GM23338 (cell line): ENCODE measurements at regions not wholly inside any gene's neighbourhood (a gene's known extent, or its start where the extent isn't known, plus 50 kb on each side); places are given as distances from the start of the nearest gene placed in this dataset.

Experiments used
- ATAC-seq: fragments of 200-7000 bp; cut with Tn5 transposase; 3 replicates; pipeline ENCODE4 v1.9.1; 2020
- DNase-seq: peaks from one replicate; pipeline ENCODE4 v3.0.0-alpha.2; 2015; ENCODE audit warnings: low spot score
- H2AFZ ChIP-seq: fragments of 200-600 bp; sonication (generic); 2 replicates; pipeline ENCODE4 v1.8.0; 2016; ENCODE audit warnings: antibody characterized with exemption, mild to moderate bottlenecking, moderate library complexity
- H3F3A ChIP-seq: fragments of 200-600 bp; sonication (generic); replicated peaks from 2 replicates; pipeline ENCODE4 v1.8.0; 2017; ENCODE audit warnings: antibody characterized with exemption, mixed run types, low read depth
- H3K27ac ChIP-seq: fragments of 200-600 bp; sonication (generic); 2 replicates; pipeline ENCODE4 v1.6.1; 2016; ENCODE audit warnings: low read depth
- H3K27me3 ChIP-seq: fragments of 200-600 bp; sonication (generic); 2 replicates; pipeline ENCODE4 v1.8.0; 2016; ENCODE audit warnings: mild to moderate bottlenecking, mixed run types, moderate library complexity; ENCODE audit not compliant: insufficient read depth
- H3K36me3 ChIP-seq: fragments of 200-600 bp; sonication (generic); 2 replicates; pipeline ENCODE4 v1.8.0; 2016; ENCODE audit warnings: mild to moderate bottlenecking; ENCODE audit not compliant: insufficient read depth
- H3K4me1 ChIP-seq: fragments of 200-600 bp; sonication (generic); 2 replicates; pipeline ENCODE4 v1.8.0; 2016; ENCODE audit warnings: mild to moderate bottlenecking, moderate library complexity; ENCODE audit not compliant: insufficient read depth
- H3K4me2 ChIP-seq: fragments of 200-600 bp; sonication (generic); 2 replicates; pipeline ENCODE4 v1.7.1; 2017; ENCODE audit warnings: mixed run types
- H3K4me3 ChIP-seq: fragments of 200-600 bp; sonication (generic); 2 replicates; pipeline ENCODE4 v1.6.1; 2016; ENCODE audit warnings: mixed run types
- H3K79me2 ChIP-seq: fragments of 200-600 bp; sonication (generic); replicated peaks from 2 replicates; pipeline ENCODE4 v1.8.0; 2017; ENCODE audit warnings: mild to moderate bottlenecking; ENCODE audit not compliant: insufficient read depth
- H3K9me2 ChIP-seq: fragments of 200-600 bp; sonication (generic); 2 replicates; pipeline ENCODE4 v1.8.0; 2017; ENCODE audit not compliant: insufficient read depth
- H4K20me1 ChIP-seq: fragments of 200-600 bp; sonication (generic); replicated peaks from 2 replicates; pipeline ENCODE4 v1.8.0; 2017; ENCODE audit warnings: mild to moderate bottlenecking; ENCODE audit not compliant: insufficient read depth
- H3K27ac Mint-ChIP-seq: 2 replicates; pipeline ENCODE4 v1.8.0; 2020; ENCODE audit warnings: inconsistent platforms, mild to moderate bottlenecking, moderate library complexity, mixed read lengths
- H3K27me3 Mint-ChIP-seq: 3 replicates; pipeline ENCODE4 v1.8.0; 2022; ENCODE audit warnings: low read depth, mild to moderate bottlenecking, moderate library complexity, mixed read lengths, inconsistent platforms; ENCODE audit not compliant: insufficient read depth, poor library complexity
- H3K36me3 Mint-ChIP-seq: 3 replicates; pipeline ENCODE4 v1.8.0; 2021; ENCODE audit warnings: low read depth, mild to moderate bottlenecking, inconsistent platforms, moderate library complexity, mixed read lengths
- H3K4me1 Mint-ChIP-seq: 3 replicates; pipeline ENCODE4 v1.8.0; 2020; ENCODE audit warnings: mild to moderate bottlenecking, inconsistent platforms, mixed read lengths
- H3K4me3 Mint-ChIP-seq: 3 replicates; pipeline ENCODE4 v1.8.0; 2021; ENCODE audit warnings: moderate library complexity, mild to moderate bottlenecking, inconsistent platforms, mixed read lengths
- H3K9me3 Mint-ChIP-seq: 3 replicates; pipeline ENCODE4 v1.8.0; 2020; ENCODE audit warnings: moderate library complexity, mild to moderate bottlenecking, inconsistent platforms, mixed read lengths
- EZH2 ChIP-seq: fragments of 200-600 bp; sonication (generic); IDR thresholded peaks from one replicate; pipeline ENCODE4 v1.8.0; 2017; ENCODE audit warnings: antibody characterized with exemption, mild to moderate bottlenecking, low read depth; ENCODE audit not compliant: unreplicated experiment
- EZH2phosphoT487 ChIP-seq: fragments of 200-600 bp; sonication (generic); IDR thresholded peaks from one replicate; pipeline ENCODE4 v1.8.1; 2018; ENCODE audit warnings: antibody characterized with exemption; ENCODE audit not compliant: unreplicated experiment
- JUNB ChIP-seq: IDR thresholded peaks from one replicate; pipeline ENCODE4 v1.6.1; 2016; ENCODE audit warnings: antibody characterized with exemption; ENCODE audit not compliant: unreplicated experiment
- STAT1 ChIP-seq: IDR thresholded peaks from one replicate; pipeline ENCODE4 v1.6.1; 2016; ENCODE audit warnings: antibody characterized with exemption; ENCODE audit not compliant: unreplicated experiment
- TF ChIP-seq, protein P1 (sequence below): fragments of 250-450 bp; sonication (Bioruptor Pico); IDR thresholded peaks from 2 replicates; pipeline ENCODE4 v1.5.0; 2020; ENCODE audit warnings: mild to moderate bottlenecking, moderate library complexity
- TF ChIP-seq, protein P2 (sequence below), 2 experiments: fragments of 200-600 bp in 1 of 2; sonication (generic) in 1 of 2; conservative IDR thresholded peaks; 2 replicates each; pipeline versions ENCODE4 v1.5.1 to v1.6.1; 2016 to 2017; ENCODE audit warnings: antibody characterized with exemption in 2 of 2, low read depth in 2 of 2, mild to moderate bottlenecking in 2 of 2, moderate library complexity in 1 of 2

DNA sequence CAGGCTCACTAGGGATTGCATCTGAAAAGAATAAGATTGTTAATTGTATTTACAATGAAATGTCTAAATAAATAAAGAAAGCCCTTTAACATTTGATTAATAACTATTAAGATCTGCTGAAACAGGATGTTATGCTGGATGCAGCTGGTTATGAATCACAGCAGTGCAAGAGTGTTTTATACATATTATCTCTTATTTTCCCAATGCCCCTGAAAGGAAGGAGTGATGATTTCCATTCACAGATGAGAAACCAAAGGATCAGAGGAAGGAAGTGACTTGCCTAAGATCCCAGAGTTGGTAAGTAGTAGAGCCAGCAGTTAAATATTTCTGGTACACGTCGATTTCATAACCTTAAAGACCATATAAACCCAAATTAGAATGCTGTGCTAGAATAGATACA, 76.3 kb upstream of the ARHGAP36 start (continued):
- TF ChIP-seq, protein P1, sequence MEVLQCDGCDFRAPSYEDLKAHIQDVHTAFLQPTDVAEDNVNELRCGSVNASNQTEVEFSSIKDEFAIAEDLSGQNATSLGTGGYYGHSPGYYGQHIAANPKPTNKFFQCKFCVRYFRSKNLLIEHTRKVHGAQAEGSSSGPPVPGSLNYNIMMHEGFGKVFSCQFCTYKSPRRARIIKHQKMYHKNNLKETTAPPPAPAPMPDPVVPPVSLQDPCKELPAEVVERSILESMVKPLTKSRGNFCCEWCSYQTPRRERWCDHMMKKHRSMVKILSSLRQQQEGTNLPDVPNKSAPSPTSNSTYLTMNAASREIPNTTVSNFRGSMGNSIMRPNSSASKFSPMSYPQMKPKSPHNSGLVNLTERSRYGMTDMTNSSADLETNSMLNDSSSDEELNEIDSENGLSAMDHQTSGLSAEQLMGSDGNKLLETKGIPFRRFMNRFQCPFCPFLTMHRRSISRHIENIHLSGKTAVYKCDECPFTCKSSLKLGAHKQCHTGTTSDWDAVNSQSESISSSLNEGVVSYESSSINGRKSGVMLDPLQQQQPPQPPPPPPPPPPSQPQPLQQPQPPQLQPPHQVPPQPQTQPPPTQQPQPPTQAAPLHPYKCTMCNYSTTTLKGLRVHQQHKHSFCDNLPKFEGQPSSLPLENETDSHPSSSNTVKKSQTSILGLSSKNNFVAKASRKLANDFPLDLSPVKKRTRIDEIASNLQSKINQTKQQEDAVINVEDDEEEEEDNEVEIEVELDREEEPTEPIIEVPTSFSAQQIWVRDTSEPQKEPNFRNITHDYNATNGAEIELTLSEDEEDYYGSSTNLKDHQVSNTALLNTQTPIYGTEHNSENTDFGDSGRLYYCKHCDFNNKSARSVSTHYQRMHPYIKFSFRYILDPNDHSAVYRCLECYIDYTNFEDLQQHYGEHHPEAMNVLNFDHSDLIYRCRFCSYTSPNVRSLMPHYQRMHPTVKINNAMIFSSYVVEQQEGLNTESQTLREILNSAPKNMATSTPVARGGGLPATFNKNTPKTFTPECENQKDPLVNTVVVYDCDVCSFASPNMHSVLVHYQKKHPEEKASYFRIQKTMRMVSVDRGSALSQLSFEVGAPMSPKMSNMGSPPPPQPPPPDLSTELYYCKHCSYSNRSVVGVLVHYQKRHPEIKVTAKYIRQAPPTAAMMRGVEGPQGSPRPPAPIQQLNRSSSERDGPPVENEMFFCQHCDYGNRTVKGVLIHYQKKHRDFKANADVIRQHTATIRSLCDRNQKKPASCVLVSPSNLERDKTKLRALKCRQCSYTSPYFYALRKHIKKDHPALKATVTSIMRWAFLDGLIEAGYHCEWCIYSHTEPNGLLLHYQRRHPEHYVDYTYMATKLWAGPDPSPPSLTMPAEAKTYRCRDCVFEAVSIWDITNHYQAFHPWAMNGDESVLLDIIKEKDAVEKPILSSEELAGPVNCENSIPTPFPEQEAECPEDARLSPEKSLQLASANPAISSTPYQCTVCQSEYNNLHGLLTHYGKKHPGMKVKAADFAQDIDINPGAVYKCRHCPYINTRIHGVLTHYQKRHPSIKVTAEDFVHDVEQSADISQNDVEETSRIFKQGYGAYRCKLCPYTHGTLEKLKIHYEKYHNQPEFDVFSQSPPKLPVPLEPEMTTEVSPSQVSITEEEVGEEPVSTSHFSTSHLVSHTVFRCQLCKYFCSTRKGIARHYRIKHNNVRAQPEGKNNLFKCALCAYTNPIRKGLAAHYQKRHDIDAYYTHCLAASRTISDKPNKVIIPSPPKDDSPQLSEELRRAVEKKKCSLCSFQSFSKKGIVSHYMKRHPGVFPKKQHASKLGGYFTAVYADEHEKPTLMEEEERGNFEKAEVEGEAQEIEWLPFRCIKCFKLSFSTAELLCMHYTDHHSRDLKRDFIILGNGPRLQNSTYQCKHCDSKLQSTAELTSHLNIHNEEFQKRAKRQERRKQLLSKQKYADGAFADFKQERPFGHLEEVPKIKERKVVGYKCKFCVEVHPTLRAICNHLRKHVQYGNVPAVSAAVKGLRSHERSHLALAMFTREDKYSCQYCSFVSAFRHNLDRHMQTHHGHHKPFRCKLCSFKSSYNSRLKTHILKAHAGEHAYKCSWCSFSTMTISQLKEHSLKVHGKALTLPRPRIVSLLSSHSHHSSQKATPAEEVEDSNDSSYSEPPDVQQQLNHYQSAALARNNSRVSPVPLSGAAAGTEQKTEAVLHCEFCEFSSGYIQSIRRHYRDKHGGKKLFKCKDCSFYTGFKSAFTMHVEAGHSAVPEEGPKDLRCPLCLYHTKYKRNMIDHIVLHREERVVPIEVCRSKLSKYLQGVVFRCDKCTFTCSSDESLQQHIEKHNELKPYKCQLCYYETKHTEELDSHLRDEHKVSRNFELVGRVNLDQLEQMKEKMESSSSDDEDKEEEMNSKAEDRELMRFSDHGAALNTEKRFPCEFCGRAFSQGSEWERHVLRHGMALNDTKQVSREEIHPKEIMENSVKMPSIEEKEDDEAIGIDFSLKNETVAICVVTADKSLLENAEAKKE = no peak
- TF ChIP-seq EZH2phosphoT487 (no peak), JUNB (no peak)

DNA sequence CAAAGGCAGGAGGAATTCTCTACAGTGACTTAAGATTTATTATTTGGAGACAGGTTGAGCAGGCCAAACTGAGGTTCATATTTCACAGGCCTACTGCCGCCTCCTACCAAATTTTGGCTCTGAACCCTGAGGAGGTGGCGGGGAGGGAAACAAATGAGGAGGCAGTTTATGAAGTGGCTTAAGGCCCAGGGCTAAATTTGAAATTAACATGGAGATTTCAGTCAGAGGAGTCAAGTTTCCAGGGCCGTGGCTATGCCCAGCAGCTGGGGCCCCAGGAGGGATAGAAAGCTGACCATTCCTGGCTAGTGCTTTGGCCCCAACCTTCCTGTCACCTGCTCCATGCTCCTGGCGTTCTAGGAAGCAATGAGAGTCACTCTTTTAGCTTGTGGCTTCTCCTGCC, 73.4 kb upstream of the ARHGAP36 start:
- DNase-seq = no peak
- TF ChIP-seq EZH2 = no peak
- TF ChIP-seq STAT1 = no peak
- TF ChIP-seq, protein P2, sequence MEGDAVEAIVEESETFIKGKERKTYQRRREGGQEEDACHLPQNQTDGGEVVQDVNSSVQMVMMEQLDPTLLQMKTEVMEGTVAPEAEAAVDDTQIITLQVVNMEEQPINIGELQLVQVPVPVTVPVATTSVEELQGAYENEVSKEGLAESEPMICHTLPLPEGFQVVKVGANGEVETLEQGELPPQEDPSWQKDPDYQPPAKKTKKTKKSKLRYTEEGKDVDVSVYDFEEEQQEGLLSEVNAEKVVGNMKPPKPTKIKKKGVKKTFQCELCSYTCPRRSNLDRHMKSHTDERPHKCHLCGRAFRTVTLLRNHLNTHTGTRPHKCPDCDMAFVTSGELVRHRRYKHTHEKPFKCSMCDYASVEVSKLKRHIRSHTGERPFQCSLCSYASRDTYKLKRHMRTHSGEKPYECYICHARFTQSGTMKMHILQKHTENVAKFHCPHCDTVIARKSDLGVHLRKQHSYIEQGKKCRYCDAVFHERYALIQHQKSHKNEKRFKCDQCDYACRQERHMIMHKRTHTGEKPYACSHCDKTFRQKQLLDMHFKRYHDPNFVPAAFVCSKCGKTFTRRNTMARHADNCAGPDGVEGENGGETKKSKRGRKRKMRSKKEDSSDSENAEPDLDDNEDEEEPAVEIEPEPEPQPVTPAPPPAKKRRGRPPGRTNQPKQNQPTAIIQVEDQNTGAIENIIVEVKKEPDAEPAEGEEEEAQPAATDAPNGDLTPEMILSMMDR (conservative IDR thresholded peaks at IDR 0.05; ENCODE audit: low read depth in 2 of 2) = no peak
- Mint-ChIP-seq H3K4me3 (no peak overlapping the region), H3K4me1 (peaks cover 5% of the 10 kb centered on the region), H3K9me3 (no peaks in the 10 kb centered on the region), H3K27me3 (no peaks in the 10 kb centered on the region), H3K36me3 (no peaks in the 10 kb centered on the region), H3K27ac (peak overlapping the region; percentile 53; the same call in 1 of the 2 replicates)
- Histone ChIP-seq H3K27ac (no peak overlapping the region), H2AFZ (no peak overlapping the region), H3K9me2 (no peaks in the 10 kb centered on the region), H3K4me3 (no peak overlapping the region), H3K36me3 (no peaks in the 10 kb centered on the region), H3K79me2 (no peaks in the 10 kb centered on the region), H3K4me1 (no peaks in the 10 kb centered on the region), H3K27me3 (no peaks in the 10 kb centered on the region), H4K20me1 (no peaks in the 10 kb centered on the region), H3K4me2 (no peak overlapping the region), H3F3A (no peaks in the 10 kb centered on the region)
- ATAC-seq = no peak
